ENCODE measurements at regions not wholly inside any gene's neighbourhood (a gene's known extent, or its start where the extent isn't known, plus 50 kb on each side); places are given as distances from the start of the nearest gene placed in this dataset.

DNA sequence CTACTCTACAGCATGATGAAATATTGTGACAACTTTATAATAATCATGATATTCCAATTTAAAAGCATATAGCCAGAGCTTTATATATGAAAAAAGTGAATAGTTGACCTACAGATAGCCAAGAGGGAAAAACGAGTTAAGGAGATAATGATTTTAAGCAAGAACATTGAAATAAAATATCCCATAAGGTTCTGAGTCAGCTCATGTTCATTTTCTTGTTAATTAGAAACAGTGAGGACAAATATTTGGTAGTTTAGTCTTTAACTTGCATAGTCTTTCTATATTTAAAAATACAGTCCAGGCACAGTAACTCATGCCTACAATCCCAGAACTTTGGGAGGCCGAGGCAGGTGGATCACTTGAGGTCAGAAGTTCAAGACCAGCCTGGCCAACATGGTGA is 55.8 kb upstream of the CDH6 start:
- DNase-seq (ENCODE audit: low spot score), result no peak
- no peak for ATAC-seq

DNA sequence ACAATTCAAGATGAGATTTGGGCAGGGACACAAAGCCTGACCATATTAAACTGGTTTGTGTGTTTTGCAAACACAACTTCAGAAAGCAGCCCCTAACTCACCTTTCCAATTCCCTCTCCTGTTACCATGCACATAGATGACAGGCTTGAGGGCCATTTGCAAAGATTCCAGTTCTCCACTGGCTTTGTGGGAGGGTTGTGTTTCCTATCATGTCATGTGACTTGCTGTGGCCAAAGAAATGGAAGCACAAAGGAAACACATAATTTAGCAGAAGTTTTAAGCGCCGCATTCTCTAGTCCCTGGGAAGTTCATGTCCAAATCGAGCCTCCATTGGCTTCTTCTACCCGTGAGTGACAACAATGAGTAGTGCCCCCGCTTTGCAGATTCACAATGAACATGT is 57.9 kb upstream of the CDH6 start:
- DNase-seq (ENCODE audit: low spot score) (no peak), ATAC-seq (no peak)

DNA sequence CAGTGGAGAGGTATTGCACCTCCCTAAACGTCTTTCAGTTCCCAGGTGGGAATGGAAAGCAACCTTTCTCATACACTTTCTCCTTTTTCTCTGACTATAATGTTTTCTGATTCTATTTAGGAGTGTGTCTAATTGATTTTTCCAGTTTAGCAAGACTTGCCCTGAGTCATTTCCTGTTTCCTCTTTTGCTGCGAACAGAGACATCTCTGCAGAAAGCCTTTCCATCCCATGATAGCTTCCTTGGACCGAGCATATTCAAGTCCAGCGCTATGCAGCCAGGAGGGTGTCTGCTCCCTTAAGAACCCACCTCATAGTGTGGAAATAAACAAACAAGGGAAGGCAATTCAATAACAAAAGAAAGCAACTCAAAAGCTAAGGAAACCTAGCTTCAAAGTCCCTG is 60.0 kb upstream of the CDH6 start:
- no peak for ATAC-seq

DNA sequence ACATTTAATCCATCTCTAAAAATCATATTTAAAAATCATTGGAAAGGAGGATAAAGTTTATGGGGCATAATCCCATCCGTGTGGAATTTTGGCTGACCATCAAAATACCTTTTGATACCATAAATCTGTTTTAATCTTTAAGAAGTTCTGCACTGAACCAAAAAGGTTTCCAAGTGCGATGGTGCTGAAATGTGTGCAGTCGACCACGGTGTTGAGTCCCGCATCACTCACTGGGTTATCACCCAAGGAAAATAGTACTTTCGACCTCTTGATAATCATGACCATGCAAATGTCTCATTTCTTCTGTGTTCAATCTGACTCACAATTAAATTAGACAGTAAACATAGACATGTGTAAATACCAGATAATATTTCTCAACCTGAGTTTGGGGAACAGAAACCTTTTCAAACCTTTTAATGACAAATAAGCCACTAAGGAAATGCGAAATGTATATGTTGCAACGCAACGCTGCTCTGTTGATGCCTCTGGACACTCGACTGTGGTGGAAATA is 62.0 kb upstream of the CDH6 start:
- DNase-seq (ENCODE audit: low spot score) (no peak), ATAC-seq (no peak)

More for the DNA sequence above, 60.0 kb upstream of the CDH6 start:
- DNase-seq (ENCODE audit: low spot score), result no peak

DNA sequence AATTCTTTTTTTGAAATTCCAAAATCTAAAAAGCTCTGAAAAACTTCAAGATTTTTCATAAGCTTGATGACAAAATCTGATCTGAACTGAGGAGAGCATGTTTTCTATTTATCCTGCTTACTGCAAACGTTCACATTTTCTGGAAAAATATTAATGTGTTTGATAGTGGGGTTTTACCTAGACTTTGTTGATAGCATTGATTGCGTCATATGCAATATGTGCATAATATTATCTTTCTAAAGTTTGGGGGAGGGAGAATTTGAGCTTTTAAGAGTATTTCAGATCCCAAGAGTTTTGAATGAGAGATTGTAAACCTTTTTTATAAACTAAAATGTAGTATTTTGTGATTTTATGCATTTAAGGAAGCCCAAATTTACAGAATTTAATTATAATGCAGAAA is 62.8 kb upstream of the CDH6 start:
- DNase-seq (ENCODE audit: low spot score) (no peak), ATAC-seq (no peak)

DNA sequence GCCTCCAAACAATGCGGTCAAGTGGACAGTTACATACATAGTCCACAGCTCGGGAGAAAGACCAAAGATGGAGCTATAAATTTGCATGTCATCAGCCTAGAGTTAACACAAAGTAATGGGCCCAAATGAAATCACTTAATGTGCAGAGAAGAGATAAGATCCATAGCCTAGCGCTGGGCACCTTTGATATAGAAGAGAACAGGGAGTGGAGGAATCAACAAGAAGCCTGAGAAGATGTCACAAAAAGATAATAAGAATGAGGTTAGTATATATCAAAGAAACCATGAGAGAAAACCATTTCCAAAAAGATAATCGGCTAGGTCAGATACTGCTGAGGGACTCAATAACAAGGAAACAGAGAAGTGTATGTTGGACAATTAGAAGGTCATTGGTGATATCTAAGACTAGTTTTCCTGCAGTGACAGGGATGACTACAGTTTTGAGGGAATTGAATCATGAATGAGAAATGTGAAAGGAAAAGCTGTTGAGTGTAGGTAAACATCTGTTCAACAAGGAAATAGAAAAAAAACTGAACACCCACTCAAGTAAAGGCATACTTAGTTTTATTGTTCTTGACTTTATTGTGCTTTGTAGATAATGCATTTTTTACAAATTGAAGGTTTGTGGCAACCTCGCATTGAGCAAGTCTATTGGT is 68.7 kb upstream of the CDH6 start:
- DNase-seq (ENCODE audit: low spot score), result no peak
- ATAC-seq, result no peak

DNA sequence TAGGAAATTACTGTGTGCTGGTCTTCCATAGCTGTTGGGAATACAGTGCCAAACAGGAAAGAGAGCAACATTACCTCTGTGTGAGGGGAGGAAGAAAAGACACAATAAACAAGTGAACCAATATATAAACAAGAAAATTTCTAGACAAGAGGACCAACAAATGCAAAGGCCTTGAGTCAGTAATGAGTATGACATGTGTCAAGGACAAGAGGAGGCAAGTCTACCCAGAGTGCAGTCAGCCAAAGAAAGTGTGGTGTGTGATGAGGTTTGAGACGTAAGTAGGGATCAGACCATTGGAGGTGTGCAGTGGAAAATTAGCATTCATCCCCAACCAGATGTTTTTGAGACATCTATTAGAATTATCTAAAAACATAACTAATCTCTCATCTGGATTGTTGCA is 69.5 kb upstream of the CDH6 start:
- DNase-seq (ENCODE audit: low spot score), result no peak
- ATAC-seq, result no peak

DNA sequence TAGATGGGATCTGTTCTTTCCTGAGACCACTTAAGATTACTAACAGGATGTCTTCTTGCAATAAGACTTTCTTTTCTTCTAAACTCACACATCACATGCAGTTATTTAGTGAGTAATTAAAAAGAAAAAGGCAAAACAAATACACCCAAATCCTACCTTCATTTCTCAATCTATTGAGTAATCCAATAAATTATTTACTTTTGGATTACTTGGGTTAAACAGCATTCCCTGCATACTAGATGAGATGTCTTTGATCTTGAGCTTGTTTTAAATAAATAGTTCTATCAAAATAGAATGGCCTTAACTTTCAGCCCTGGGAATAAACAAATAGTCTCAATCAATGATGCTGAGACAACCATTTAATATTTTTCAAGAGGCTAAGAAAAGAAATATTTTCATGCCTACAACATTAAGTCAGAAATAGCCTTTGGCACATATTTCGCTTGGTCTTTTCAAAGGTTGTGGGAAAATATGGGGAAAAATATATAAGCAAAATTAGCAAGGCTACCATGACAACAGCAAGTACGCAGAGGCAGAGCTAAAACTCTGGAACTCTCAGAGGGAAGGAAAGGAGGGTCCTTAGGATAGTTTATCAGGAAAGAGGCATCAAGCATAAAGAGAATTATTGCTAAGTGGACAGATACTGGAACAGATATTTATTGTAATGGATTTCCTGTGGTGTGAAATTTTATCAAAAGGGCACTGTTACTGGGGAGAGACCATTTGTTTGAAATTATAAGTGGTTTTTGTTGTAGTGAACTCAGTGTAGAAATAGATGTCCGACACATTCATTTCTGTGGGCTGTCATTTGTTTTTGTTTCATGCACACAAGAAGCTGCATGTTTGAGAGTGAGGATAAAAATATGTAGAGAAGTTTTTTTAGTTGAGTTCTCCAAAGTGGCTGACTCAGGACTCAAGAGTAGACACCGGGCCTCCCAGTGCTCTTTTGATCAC is 70.2 kb upstream of the CDH6 start:
- DNase-seq (ENCODE audit: low spot score) (no peak), ATAC-seq (no peak)

DNA sequence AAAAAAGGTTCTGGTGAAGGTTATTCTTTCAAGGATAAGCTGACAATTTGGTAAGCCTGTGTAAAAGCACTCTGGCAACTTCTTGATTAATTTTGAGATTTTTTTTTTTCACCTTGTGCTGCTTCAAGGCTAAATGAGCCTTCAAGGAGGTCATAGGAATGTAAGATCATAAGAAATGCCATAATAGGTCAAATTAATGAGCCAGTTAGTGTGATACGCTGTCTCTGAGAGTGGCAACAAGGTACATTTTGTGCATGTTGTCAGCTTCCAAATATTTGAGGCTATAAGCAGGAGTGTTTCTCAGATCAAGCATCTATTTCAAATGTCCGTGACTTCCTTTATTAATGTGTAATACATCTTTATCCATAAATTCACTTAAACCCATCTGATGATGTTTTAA is 72.3 kb upstream of the CDH6 start:
- DNase-seq (ENCODE audit: low spot score), result no peak
- ATAC-seq, result no peak

DNA sequence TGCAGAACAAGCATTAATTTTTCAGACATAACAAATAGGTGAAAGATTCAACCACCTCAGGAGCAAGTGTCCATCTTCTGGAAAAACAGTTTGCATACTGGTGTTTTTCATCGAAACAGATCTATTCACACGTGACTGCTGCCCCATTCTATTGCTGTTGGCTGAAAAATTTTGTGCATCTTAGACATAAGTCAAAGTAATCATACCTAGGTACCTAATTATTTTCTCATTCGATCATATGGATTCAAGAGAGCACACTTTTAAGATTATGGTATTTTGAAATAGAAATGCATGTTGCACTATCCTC is 72.9 kb upstream of the CDH6 start:
- ATAC-seq, result no peak
- no peak for DNase-seq (ENCODE audit: low spot score)

DNA sequence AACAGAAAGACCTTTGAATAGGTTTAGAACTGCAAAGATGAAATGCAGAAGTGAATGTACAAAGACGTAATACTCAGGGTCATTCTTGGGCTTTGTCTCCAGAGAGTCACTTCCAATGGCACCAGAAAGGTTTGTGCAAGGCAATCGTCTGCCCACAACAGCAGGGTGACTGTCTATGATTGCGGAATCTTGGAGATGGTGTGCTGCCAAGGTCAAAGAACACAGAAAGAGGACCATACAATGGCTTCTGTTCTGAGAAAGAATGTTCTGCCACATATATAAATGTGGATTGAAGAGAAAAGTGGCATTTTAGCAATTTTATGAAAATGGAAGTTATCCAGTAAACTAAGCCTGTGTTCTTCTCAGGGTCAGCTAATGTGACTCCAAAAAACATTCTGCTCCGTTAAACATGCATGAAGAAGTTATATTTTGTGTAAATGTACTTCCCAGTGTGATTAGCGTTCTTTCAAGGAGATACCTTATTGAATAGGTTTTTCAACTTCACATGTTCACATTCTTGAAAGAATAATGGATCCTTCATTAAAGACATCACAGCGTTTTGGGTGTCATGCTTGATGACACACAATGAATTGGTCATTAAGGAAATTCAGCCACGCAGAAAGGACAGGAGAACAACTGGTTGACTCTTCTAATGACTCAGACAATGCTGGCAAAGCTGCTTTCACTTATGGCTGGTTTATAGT is 73.4 kb upstream of the CDH6 start:
- no peak for DNase-seq (ENCODE audit: low spot score)
- ATAC-seq, result no peak

DNA sequence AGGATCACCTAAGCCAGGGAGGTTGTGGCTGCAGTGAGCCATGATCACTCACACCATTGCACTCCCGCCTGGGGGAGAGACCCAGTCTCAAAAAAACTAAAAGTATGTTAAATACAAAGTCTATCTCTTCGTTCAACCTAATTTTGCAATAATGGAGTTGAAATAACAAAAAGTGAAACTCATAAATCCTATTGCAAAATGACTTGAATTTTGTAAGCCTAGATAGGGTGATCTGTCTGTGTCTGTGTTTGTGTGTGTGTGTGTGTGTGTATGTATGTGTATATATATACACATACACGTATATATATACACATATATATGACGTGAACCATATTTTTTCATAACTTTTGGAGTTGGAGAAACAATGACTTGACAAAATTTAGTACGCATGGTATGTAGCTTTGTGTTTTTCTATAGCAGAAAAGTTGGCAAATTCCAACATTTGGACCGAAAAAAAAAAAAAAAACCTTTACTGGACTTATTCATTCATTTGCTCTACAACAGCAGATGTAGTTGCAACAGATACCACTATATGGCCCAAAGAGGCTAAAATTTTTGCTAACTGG is 76.9 kb upstream of the CDH6 start:
- no peak for DNase-seq (ENCODE audit: low spot score)
- no peak for ATAC-seq

DNA sequence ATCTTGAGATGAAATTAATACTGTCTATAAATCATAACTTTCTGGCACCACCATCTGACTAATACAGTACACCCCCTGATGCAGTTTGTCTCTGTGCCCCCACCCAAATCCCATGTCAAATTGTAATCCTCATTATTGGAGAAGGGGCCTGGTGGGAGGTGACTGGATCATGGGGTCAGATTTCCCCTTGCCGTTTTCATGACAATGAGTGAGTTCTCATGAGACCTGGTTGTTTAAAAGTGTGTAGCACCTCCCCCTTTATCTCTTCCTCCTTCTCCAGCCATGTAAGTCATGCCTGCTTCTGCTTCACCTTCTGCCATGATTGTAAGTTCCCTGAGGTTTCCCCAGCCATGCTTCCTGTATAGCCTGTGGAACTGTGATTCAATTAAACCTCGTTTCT is 78.7 kb upstream of the CDH6 start:
- DNase-seq (ENCODE audit: low spot score), result no peak
- ATAC-seq, result no peak

DNA sequence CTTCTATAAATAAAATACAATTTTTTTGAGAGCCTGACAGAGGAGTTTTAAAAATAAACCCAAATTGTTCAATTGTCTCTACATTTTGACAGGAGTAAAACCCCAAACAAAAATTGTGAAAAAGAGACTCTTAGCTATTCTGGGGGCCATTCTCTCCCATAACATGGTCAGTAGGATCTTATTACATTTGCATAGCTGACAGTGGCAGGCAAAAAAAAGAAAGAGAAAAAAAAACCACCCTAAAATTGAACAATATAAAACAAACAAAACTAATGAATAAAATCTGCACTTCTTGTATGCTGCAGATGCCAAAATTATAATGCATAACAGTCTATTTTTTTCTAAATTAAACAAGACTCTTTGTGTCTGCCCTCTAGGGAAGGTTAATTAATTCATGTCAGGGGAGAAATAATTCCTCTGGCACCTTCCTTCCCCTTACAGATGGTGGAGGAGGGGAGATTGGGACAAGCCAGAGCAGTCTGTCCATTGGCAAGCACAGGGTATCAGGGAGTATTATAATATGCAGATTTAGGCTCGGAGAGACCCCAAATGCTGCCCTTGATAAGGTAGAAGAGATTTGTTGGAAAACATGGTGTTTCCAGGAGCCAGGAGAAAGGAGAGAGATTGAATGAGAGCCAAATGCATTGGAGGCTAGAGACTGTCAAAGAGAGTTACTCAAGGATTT is 79.7 kb upstream of the CDH6 start:
- no peak for DNase-seq (ENCODE audit: low spot score)
- ATAC-seq, result no peak

DNA sequence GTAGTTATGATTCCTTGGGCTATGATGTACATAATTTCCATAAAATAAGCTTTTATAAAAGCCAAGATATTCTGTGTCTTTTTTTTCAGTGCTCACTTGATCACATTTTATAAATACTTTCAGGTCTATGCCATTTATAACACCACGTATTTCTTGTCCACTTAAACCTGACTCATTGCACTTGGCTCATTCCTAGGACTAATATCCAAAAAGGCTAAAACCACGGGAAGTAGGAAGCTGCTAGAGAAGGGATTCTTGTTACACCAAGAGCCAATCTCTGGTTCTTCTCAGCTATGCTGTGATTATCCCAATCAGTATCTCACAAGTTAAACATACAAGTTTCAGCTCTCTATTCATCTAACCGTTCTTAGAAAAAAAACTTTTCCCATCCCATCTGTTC is 80.4 kb upstream of the CDH6 start:
- ATAC-seq (no peak), DNase-seq (ENCODE audit: low spot score) (no peak)

DNA sequence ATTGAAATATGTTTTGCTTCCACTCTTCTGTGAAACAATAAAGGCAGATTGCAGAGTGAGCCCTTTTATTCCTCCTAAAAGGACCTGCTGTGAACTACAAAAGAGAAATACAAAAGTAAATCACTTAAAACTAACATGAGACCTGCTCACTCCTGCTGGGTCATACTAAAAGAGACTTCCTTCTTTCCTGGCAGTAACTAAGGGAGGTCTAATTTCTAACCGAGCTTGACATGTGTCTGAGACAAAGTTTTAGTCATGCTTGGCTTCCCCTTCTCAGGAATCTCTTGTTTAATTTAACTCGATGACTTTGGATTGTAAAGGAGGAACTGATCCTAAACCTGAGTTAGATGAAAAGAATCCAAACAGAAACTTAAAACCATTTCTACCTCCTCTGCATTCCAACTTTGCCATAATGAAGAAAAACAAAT is 86.4 kb upstream of the CDH6 start:
- DNase-seq (ENCODE audit: low spot score) (no peak), ATAC-seq (no peak)

DNA sequence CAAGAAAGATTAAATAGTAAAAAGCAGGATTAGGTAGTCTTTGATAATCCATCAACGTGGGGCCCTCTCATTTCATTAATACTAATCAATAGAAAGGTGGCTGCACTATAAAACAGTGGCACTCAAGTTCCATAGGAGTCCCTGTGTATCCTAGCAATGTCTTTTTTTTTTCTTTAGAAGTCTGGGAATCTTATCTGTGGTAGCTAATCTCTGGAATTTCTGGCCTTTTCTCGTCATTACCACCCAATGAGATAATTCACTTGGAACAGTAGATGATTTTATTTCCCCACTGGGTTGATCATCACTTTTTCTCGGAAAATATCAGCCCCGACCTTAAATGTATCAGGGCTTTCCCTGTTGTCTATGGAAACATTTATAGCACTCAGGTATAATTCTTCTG is 86.8 kb upstream of the CDH6 start:
- ATAC-seq (no peak), DNase-seq (ENCODE audit: low spot score) (no peak)

DNA sequence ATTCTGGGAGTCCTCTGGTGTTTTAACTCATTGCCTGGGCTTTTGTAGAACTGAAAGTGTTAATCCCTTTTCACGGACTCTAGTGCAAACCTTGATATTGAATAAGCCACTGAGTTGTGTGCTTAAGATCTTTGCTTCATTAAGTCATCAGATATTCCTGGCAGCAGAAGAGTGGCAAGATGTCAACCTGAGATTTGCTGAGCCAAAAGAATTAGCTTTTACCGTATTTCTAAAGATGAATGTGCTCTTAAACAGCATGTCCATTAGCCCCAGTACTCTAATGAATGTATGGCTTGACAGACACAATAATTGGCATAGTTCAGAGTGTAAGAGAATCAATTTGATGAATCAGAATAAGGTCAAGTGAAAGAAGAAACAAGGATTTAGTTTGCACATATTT is 87.2 kb upstream of the CDH6 start:
- DNase-seq (ENCODE audit: low spot score), result no peak
- ATAC-seq, result no peak

DNA sequence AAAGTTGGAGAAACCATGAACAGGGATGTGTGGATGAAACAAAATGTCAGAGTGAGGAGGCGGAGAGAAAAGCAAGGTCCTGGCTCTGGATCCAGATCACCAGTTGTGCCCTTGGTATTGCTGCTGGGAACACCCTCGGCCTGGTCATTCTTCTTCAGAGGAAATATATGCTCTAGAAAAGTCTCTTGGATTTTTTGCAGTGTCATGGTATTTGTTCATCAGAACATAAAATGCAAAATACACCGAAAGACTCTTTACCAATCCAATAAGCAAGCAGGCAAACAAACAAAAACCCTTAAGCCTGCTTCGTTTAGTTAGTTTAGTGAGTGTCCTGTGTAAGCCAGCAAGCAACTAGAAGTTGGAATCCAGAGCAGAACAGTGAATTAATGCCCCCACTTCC is 88.7 kb upstream of the CDH6 start:
- DNase-seq (ENCODE audit: low spot score) (no peak), ATAC-seq (no peak)

DNA sequence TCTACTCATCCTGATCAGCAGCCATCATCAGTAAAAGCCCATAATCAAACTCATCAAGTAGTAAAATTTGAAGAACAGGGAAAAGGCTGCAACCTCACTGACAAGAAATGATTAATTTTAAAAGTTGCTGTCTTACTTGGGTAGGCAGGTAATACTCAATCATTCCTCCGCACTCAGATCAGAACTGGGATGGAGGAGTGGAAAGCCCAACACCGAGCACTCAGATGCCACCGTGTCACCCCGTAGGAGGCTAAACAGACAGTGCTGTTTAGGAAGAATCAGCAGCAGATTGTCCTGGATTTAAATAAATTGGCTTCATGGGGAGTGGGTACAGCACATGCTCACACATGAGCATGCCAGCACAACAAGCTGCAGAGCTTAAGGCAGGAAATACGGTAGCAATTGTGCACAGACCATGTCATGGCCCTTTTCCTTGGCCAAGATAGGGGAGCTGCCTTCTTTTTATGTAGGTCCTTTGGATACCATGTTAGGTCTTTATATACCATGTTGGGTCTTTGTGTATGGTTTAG is 92.6 kb upstream of the CDH6 start:
- DNase-seq (ENCODE audit: low spot score), result no peak
- no peak for ATAC-seq
